ENCODE measurements at regions not wholly inside any gene's neighbourhood (a gene's known extent, or its start where the extent isn't known, plus 50 kb on each side); places are given as distances from the start of the nearest gene placed in this dataset.

DNA sequence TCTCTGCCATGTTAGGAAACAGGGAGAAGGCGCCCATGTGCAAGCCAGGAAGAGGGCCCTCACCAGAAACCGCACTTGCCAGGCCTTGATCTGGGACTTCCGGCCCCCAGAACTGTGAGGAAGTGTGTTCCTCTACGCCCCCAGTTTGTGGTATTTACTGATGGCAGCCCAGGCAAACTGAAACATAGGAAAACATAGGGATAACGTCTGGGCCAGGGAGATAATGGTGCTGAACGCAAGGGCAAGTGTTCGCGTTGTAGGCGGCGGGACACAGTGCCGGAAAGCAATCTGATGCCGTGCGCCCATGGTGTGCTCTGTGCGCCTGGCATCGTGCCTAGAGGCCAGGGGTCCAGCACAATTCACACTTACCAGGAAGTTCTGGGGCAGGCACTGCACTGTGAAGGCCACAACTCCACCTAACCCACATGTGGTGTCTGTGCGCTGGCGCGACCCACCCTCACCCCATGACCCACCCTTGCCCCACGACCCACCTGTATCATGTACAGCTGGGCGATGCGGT, 53.6 kb downstream of the ARL6IP4 start:
- DNase-seq = no peak
- H3K27ac Mint-ChIP-seq (ENCODE audit: unreplicated experiment) = no peak overlapping the region
- H3K9me3 Mint-ChIP-seq (ENCODE audit: unreplicated experiment) = peaks cover 3% of the 10 kb centered on the region
- no peak for TF ChIP-seq CTCF (IDR thresholded peaks at IDR 0.05; ENCODE audit: partially characterized antibody, unreplicated experiment)
- no peaks in the 10 kb centered on the region for H3K36me3 Mint-ChIP-seq (ENCODE audit: unreplicated experiment)
- peaks cover 16% of the 10 kb centered on the region for H3K4me1 Mint-ChIP-seq (ENCODE audit: low read depth, unreplicated experiment)
- H3K4me3 Mint-ChIP-seq (ENCODE audit: unreplicated experiment) = no peak overlapping the region
- H3K27me3 Mint-ChIP-seq (ENCODE audit: unreplicated experiment) = peaks cover 7% of the 10 kb centered on the region

DNA sequence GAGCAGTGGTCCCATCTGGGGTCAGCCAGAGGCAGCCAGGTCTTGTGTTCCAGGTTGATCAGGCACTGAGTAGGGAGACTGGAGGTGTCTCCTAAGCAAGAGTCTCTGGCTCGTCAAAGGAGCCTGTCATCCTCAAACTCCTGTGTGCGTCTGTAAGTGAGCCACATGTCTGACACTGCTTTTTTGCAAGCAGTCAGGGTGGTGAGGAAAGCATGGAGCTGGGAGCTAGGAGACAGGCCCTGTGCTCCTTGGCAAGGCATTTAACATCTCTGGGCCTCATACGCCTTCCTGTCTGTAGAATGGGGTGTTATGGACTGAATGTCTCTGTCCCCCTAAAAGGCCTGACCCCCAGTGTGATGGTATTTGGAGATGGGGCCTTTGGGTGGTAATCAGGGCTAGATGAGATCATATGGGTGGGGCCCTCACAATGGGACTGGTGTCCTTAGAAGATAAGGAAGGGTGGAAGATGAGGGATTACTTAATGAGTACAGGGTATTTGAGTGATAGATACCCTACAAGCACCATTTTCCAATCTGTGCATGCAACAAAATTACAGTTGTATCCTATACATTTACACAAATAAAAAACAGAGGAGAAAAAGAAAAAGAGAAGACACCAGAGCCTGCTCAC, 53.0 kb downstream of the ARL6IP4 start:
- DNase-seq = no peak
- Mint-ChIP-seq H3K36me3 (ENCODE audit: unreplicated experiment) (no peaks in the 10 kb centered on the region), H3K27ac (ENCODE audit: unreplicated experiment) (no peak overlapping the region), H3K4me3 (ENCODE audit: unreplicated experiment) (no peak overlapping the region), H3K27me3 (ENCODE audit: unreplicated experiment) (peaks cover 7% of the 10 kb centered on the region), H3K4me1 (ENCODE audit: low read depth, unreplicated experiment) (peaks cover 16% of the 10 kb centered on the region), H3K9me3 (ENCODE audit: unreplicated experiment) (peaks cover 3% of the 10 kb centered on the region)
- TF ChIP-seq CTCF (IDR thresholded peaks at IDR 0.05; ENCODE audit: partially characterized antibody, unreplicated experiment) = no peak

GRCh38 chr12:123032736-123033391, 52.4 kb downstream of the ARL6IP4 start:
- no peak overlapping the region for H3K27ac Mint-ChIP-seq (ENCODE audit: unreplicated experiment)
- H3K27me3 Mint-ChIP-seq (ENCODE audit: unreplicated experiment) = peaks cover 7% of the 10 kb centered on the region
- H3K9me3 Mint-ChIP-seq (ENCODE audit: unreplicated experiment) = peaks cover 3% of the 10 kb centered on the region
- peaks cover 16% of the 10 kb centered on the region for H3K4me1 Mint-ChIP-seq (ENCODE audit: low read depth, unreplicated experiment)
- no peak for TF ChIP-seq CTCF (IDR thresholded peaks at IDR 0.05; ENCODE audit: partially characterized antibody, unreplicated experiment)
- H3K4me3 Mint-ChIP-seq (ENCODE audit: unreplicated experiment) = no peak overlapping the region
- no peak for DNase-seq
- no peaks in the 10 kb centered on the region for H3K36me3 Mint-ChIP-seq (ENCODE audit: unreplicated experiment)

Measured in glutamatergic neuron (in vitro differentiated cells).